ENCODE measurements at regions not wholly inside any gene's neighbourhood (a gene's known extent, or its start where the extent isn't known, plus 50 kb on each side); places are given as distances from the start of the nearest gene placed in this dataset.

- Histone ChIP-seq H2AK9ac (replicated peaks; ENCODE audit: low read depth, low read length, poor library complexity) (no peak overlapping the region), H4K8ac (ENCODE audit: low read depth in 2 of 2, low read length in 2 of 2) (no peak overlapping the region)
- CTCF ChIA-PET = no interaction called here
These were observed 136.5 kb upstream of the HS3ST1 start for GRCh38 chr4:11565213-11565612.

More at GRCh38 chr4:11565213-11565612, 136.5 kb upstream of the HS3ST1 start:
- TF ChIP-seq RCOR1 (IDR thresholded peaks at IDR 0.05; ENCODE audit: insufficient replicate concordance, low read length) (no peak), MXI1 (IDR thresholded peaks at IDR 0.05; ENCODE audit: borderline replicate concordance, low read depth, low read length) (no peak), ELK1 (IDR thresholded peaks at IDR 0.05; ENCODE audit: borderline replicate concordance, low read depth, low read length) (no peak), BHLHE40 (IDR thresholded peaks at IDR 0.05; ENCODE audit: low read depth, low read length) (no peak), RFX5 (IDR thresholded peaks at IDR 0.05; ENCODE audit: low read depth, low read length) (no peak), MAFK (IDR thresholded peaks at IDR 0.05; ENCODE audit: low read depth, low read length) (no peak), FOS (IDR thresholded peaks at IDR 0.05; ENCODE audit: low read depth, low read length) (no peak), USF2 (IDR thresholded peaks at IDR 0.05; ENCODE audit: low read depth, low read length) (no peak), NFE2L2 (IDR thresholded peaks at IDR 0.05; ENCODE audit: low read depth, low read length) (no peak), RAD21 (IDR thresholded peaks at IDR 0.05; ENCODE audit: low read length) (no peak), MAZ (IDR thresholded peaks at IDR 0.05; ENCODE audit: borderline replicate concordance, low read depth, low read length) (no peak), CEBPB (IDR thresholded peaks at IDR 0.05; ENCODE audit: low read depth, low read length) (no peak)
- Histone ChIP-seq H2AFZ (replicated peaks; ENCODE audit: low read length, poor library complexity) (no peak overlapping the region), H3K9me1 (ENCODE audit: insufficient read depth, low read length) (no peaks in the 10 kb centered on the region), H3K9me3 (ENCODE audit: control insufficient read depth, insufficient read depth, low read length) (no peaks in the 10 kb centered on the region), H2AK5ac (ENCODE audit: low read depth, low read length) (no peak overlapping the region), H3K79me1 (ENCODE audit: low read depth in 1 of 2, low read length in 2 of 2) (no peaks in the 10 kb centered on the region), H2BK20ac (ENCODE audit: low read depth, low read length) (no peak overlapping the region), H2BK15ac (ENCODE audit: low read depth, low read length) (no peak overlapping the region), H3K9ac (ENCODE audit: low read depth, low read length) (no peak overlapping the region), H3K14ac (replicated peaks; ENCODE audit: low read depth, low read length) (no peak overlapping the region), H3K18ac (ENCODE audit: low read depth, low read length) (no peak overlapping the region), H2BK5ac (ENCODE audit: low read depth, low read length, poor library complexity, severe bottlenecking) (no peak overlapping the region), H3K27ac (ENCODE audit: insufficient read depth, low read length) (no peak overlapping the region), H3K4me2 (ENCODE audit: low read depth, low read length) (no peak overlapping the region), H4K20me1 (ENCODE audit: insufficient read depth, low read length) (no peaks in the 10 kb centered on the region), H3K27me3 (ENCODE audit: control insufficient read depth, insufficient read depth, low read length) (no peaks in the 10 kb centered on the region), H3K4ac (ENCODE audit: low read depth, low read length) (no peak overlapping the region), H3K56ac (ENCODE audit: extremely low read depth, insufficient read depth, low read length) (no peak overlapping the region), H3K4me1 (ENCODE audit: control insufficient read depth, insufficient read depth, low read length) (no peaks in the 10 kb centered on the region), H3K36me3 (ENCODE audit: control insufficient read depth, insufficient read depth, low read length) (no peaks in the 10 kb centered on the region), H2BK120ac (ENCODE audit: low read depth, low read length) (no peak overlapping the region), H3K23ac (ENCODE audit: low read depth, low read length) (no peak overlapping the region), H4K91ac (ENCODE audit: insufficient read depth, low read depth, low read length) (no peak overlapping the region), H4K5ac (ENCODE audit: low read depth, low read length) (no peak overlapping the region), H3K4me3 (ENCODE audit: insufficient read depth, low read depth, low read length) (no peak overlapping the region)
- BruUV-seq (replicated peaks) = no TSS peak
- intact Hi-C loops (cut with micrococcal nuclease) = no loop called here
- ATAC-seq (ENCODE audit: low read depth) (no peak), DNase-seq (no peak)
- WGBS, 2 experiments (ENCODE audit: extremely low coverage in 2 of 2, insufficient read length in 1 of 2) = no CpG with 5 or more reads among the region's 1 CpG
- dilution Hi-C loops (cut with HindIII; ENCODE audit: low sequenced_read_pairs, unreplicated experiment) = no loop called here
- POLR2A ChIA-PET (ENCODE audit: unreplicated experiment) = no interaction called here
- in situ Hi-C loops (cut with MboI; ENCODE audit: low sequenced_read_pairs) = no loop called here
